ENCODE measurements at regions not wholly inside any gene's neighbourhood (a gene's known extent, or its start where the extent isn't known, plus 50 kb on each side); places are given as distances from the start of the nearest gene placed in this dataset.
"Not testable (repeated sequence)": the region's sequence is repeated elsewhere in the genome, so short reads cannot be mapped to it uniquely, and the experiment has no call there.

GRCh38 chr5:51678330-51678729 lies 295.1 kb downstream of the ISL1 start:
- H3K9ac ChIP-seq (ENCODE audit: low read length in 5 of 5) = no peak overlapping the region
- no peaks in the 10 kb centered on the region for H3K9me3 ChIP-seq (ENCODE audit: control insufficient read depth in 5 of 5, low read length in 5 of 5)
- H3K27ac ChIP-seq (ENCODE audit: low read depth, low read length) = no peak overlapping the region
- no peaks in the 10 kb centered on the region for H3K27me3 ChIP-seq (ENCODE audit: control insufficient read depth in 5 of 5, insufficient read depth in 4 of 5, low read length in 5 of 5)
- no peak overlapping the region for H3K4me3 ChIP-seq (ENCODE audit: low read depth in 1 of 5, low read length in 5 of 5)
- no peaks in the 10 kb centered on the region for H3K36me3 ChIP-seq (ENCODE audit: control insufficient read depth in 5 of 5, insufficient read depth in 5 of 5, low read length in 5 of 5)
- H3K4me1 ChIP-seq (ENCODE audit: control insufficient read depth in 5 of 5, insufficient read depth in 5 of 5, low read length in 5 of 5) = no peaks in the 10 kb centered on the region

GRCh38 chr5:51679286-51679685 lies 296.0 kb downstream of the ISL1 start:
- no peak overlapping the region for H3K4me3 ChIP-seq (ENCODE audit: low read depth in 1 of 5, low read length in 5 of 5)
- H3K27ac ChIP-seq (ENCODE audit: low read depth, low read length) = no peak overlapping the region
- no peaks in the 10 kb centered on the region for H3K4me1 ChIP-seq (ENCODE audit: control insufficient read depth in 5 of 5, insufficient read depth in 5 of 5, low read length in 5 of 5)
- H3K27me3 ChIP-seq (ENCODE audit: control insufficient read depth in 5 of 5, insufficient read depth in 4 of 5, low read length in 5 of 5) = no peaks in the 10 kb centered on the region
- H3K9ac ChIP-seq (ENCODE audit: low read length in 5 of 5) = no peak overlapping the region
- no peaks in the 10 kb centered on the region for H3K9me3 ChIP-seq (ENCODE audit: control insufficient read depth in 5 of 5, low read length in 5 of 5)
- no peaks in the 10 kb centered on the region for H3K36me3 ChIP-seq (ENCODE audit: control insufficient read depth in 5 of 5, insufficient read depth in 5 of 5, low read length in 5 of 5)

DNA sequence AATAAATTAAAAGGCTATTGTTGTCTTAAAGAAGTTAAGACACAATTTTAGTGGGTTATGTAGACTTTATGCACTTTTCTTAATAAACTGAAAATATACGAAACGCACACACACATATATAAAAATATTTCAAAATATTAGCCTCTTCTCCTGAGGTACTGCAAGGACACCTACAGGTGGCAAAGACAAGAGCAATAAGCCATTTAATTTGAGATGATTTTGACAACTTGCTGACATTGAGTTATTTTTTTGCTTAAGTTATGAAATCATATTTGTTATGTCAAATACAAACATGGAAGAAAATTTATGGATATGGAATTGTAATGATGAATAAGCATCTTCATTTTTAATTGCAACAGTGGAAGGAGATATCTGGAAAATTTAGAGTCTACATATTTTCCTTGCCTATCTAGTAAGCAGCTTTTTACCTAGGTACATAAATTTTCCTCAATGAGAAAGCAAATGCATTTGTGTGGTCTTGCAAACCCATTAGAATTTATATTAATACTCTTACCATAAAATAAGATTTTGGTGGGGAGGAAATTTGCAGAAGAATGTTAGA lies 301.6 kb downstream of the ISL1 start:
- Histone ChIP-seq H3K9me3 (ENCODE audit: control insufficient read depth in 5 of 5, low read length in 5 of 5) (no peaks in the 10 kb centered on the region), H3K9ac (ENCODE audit: low read length in 5 of 5) (no peak overlapping the region), H3K4me3 (ENCODE audit: low read depth in 1 of 5, low read length in 5 of 5) (no peak overlapping the region), H3K36me3 (ENCODE audit: control insufficient read depth in 5 of 5, insufficient read depth in 5 of 5, low read length in 5 of 5) (no peaks in the 10 kb centered on the region), H3K27ac (ENCODE audit: low read depth, low read length) (no peak overlapping the region), H3K4me1 (ENCODE audit: control insufficient read depth in 5 of 5, insufficient read depth in 5 of 5, low read length in 5 of 5) (no peaks in the 10 kb centered on the region), H3K27me3 (ENCODE audit: control insufficient read depth in 5 of 5, insufficient read depth in 4 of 5, low read length in 5 of 5) (no peaks in the 10 kb centered on the region)

DNA sequence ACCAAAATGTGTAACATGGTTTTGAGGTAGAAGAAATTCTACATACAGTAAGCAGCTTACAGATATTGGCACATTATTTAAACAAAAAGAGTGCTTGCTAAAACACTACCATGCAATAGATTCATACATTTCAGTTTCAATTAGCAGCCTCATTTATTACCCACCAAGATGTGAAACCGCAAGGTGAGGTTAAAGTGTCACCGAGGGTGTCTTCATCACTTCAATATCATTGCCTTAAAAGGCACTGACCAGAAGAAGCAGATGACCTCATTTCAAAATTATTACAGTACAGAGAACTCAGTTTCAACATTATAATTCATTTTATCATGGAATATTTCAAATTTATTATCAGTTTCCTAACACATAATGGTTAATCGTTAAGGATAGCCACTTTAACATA lies 302.2 kb downstream of the ISL1 start:
- Histone ChIP-seq H3K4me3 (ENCODE audit: low read depth in 1 of 5, low read length in 5 of 5) (no peak overlapping the region), H3K4me1 (ENCODE audit: control insufficient read depth in 5 of 5, insufficient read depth in 5 of 5, low read length in 5 of 5) (no peaks in the 10 kb centered on the region), H3K36me3 (ENCODE audit: control insufficient read depth in 5 of 5, insufficient read depth in 5 of 5, low read length in 5 of 5) (no peaks in the 10 kb centered on the region), H3K9me3 (ENCODE audit: control insufficient read depth in 5 of 5, low read length in 5 of 5) (no peaks in the 10 kb centered on the region), H3K27me3 (ENCODE audit: control insufficient read depth in 5 of 5, insufficient read depth in 4 of 5, low read length in 5 of 5) (no peaks in the 10 kb centered on the region), H3K27ac (ENCODE audit: low read depth, low read length) (no peak overlapping the region), H3K9ac (ENCODE audit: low read length in 5 of 5) (no peak overlapping the region)

DNA sequence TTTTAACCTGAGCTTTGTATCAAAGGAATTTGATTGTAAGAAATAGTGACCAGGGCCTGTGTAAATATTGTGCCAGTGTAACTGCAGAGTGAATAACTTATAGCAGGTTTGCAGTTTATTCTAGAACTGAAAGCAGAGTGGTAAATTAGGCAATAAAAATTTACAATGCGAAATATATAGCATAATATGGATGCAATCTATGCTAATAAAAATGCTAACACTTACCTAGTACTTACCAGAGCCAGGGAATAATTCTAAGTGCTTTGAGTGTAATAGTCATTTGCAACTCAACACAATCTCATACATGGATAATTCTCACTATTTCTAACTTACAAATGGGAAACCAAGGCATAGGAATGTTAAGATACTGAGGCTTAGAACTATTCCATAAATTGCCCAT lies 303.4 kb downstream of the ISL1 start:
- Histone ChIP-seq H3K27ac (ENCODE audit: low read depth, low read length) (no peak overlapping the region), H3K4me3 (ENCODE audit: low read depth in 1 of 5, low read length in 5 of 5) (no peak overlapping the region)

DNA sequence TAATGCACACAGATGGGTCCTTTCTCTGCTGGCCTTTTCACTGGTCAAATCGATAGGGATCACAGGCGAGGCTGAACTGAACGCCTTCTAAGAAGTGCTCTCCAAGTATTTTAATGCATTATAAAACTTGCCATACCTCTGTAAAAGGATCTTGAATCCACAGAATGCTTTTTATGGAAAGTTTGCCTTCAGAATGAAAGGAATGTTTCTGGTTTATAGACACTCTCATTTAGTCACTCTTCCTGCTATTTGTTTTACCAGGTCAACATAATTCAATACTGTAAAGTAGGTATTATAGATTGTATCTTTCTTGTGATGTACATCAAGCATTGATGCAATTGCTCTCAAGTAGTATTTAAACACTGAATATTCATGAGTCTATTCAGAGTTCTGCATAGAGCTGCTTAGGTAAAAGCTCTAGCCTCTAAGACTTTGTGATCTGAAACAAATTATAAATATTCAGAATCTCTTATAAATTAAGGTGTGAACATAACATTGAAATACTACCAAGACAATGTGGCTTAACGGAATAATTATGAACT lies 308.4 kb downstream of the ISL1 start:
- Histone ChIP-seq H3K4me3 (ENCODE audit: low read depth in 1 of 5, low read length in 5 of 5) (no peak overlapping the region), H3K27ac (ENCODE audit: low read depth, low read length) (no peak overlapping the region), H3K36me3 (ENCODE audit: control insufficient read depth in 5 of 5, insufficient read depth in 5 of 5, low read length in 5 of 5) (no peaks in the 10 kb centered on the region), H3K4me1 (ENCODE audit: control insufficient read depth in 5 of 5, insufficient read depth in 5 of 5, low read length in 5 of 5) (no peaks in the 10 kb centered on the region), H3K9me3 (ENCODE audit: control insufficient read depth in 5 of 5, low read length in 5 of 5) (peaks cover 0 to 15% (median 6%) of the 10 kb centered on the region in 5 donors), H3K9ac (ENCODE audit: low read length in 5 of 5) (no peak overlapping the region), H3K27me3 (ENCODE audit: control insufficient read depth in 5 of 5, insufficient read depth in 4 of 5, low read length in 5 of 5) (no peaks in the 10 kb centered on the region)

More for the DNA sequence above, 303.4 kb downstream of the ISL1 start:
- H3K27me3 ChIP-seq (ENCODE audit: control insufficient read depth in 5 of 5, insufficient read depth in 4 of 5, low read length in 5 of 5) = no peaks in the 10 kb centered on the region
- H3K9ac ChIP-seq (ENCODE audit: low read length in 5 of 5) = no peak overlapping the region
- no peaks in the 10 kb centered on the region for H3K4me1 ChIP-seq (ENCODE audit: control insufficient read depth in 5 of 5, insufficient read depth in 5 of 5, low read length in 5 of 5)
- H3K36me3 ChIP-seq (ENCODE audit: control insufficient read depth in 5 of 5, insufficient read depth in 5 of 5, low read length in 5 of 5) = no peaks in the 10 kb centered on the region
- no peaks in the 10 kb centered on the region for H3K9me3 ChIP-seq (ENCODE audit: control insufficient read depth in 5 of 5, low read length in 5 of 5)

DNA sequence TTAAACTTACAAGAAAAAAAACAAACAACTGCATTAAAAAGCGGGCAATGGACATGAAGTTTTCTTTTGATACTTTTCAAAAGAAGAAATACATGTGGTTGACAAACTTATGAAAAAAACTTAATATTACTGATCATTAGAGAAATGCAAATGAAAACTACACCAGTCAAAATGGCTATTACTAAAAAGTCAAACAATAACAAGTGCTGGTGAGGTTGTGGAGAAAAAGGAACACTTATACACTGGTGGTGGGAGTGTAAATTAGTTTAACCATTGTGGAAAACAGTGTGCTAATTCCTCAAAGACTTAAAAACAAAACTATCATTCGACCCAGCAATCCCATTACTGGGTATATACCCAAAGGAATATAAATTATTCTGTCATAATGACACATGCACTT lies 311.6 kb downstream of the ISL1 start:
- Histone ChIP-seq H3K27ac (ENCODE audit: low read depth, low read length) (no peak overlapping the region), H3K9ac (ENCODE audit: low read length in 5 of 5) (no peak overlapping the region), H3K9me3 (ENCODE audit: control insufficient read depth in 5 of 5, low read length in 5 of 5) (peaks cover 0 to 15% (median 6%) of the 10 kb centered on the region in 5 donors), H3K4me3 (ENCODE audit: low read depth in 1 of 5, low read length in 5 of 5) (no peak overlapping the region), H3K36me3 (ENCODE audit: control insufficient read depth in 5 of 5, insufficient read depth in 5 of 5, low read length in 5 of 5) (no peaks in the 10 kb centered on the region), H3K4me1 (ENCODE audit: control insufficient read depth in 5 of 5, insufficient read depth in 5 of 5, low read length in 5 of 5) (no peaks in the 10 kb centered on the region), H3K27me3 (ENCODE audit: control insufficient read depth in 5 of 5, insufficient read depth in 4 of 5, low read length in 5 of 5) (no peaks in the 10 kb centered on the region)

DNA sequence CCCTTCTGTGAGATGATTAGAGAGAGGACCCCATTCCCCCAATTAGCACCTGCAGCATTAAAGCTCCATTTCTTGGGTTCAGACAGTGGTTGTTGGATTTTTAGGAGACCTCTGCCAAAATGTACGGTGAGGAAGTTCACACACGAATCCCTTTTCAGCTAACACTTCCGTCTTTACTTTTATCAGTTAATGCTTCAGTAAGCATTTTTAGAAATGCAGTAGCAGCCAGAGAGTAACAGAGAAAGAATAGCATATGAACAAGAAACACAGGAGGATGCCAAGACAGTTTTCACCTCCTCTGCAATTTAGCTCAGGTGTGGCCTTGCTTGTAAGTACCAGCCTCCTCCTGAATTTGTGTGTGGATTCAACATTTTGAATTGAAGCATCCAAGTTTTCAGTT lies 312.9 kb downstream of the ISL1 start:
- Histone ChIP-seq H3K4me3 (ENCODE audit: low read depth in 1 of 5, low read length in 5 of 5) (no peak overlapping the region), H3K9ac (ENCODE audit: low read length in 5 of 5) (no peak overlapping the region), H3K4me1 (ENCODE audit: control insufficient read depth in 5 of 5, insufficient read depth in 5 of 5, low read length in 5 of 5) (no peaks in the 10 kb centered on the region)

GRCh38 chr5:51702046-51702445 lies 318.8 kb downstream of the ISL1 start:
- H3K27me3 ChIP-seq (ENCODE audit: control insufficient read depth in 5 of 5, insufficient read depth in 4 of 5, low read length in 5 of 5); H3K4me3 ChIP-seq (ENCODE audit: low read depth in 1 of 5, low read length in 5 of 5); H3K4me1 ChIP-seq (ENCODE audit: control insufficient read depth in 5 of 5, insufficient read depth in 5 of 5, low read length in 5 of 5); H3K9ac ChIP-seq (ENCODE audit: low read length in 5 of 5); H3K9me3 ChIP-seq (ENCODE audit: control insufficient read depth in 5 of 5, low read length in 5 of 5); H3K36me3 ChIP-seq (ENCODE audit: control insufficient read depth in 5 of 5, insufficient read depth in 5 of 5, low read length in 5 of 5); H3K27ac ChIP-seq (ENCODE audit: low read depth, low read length): not testable (repeated sequence)

More for the DNA sequence above, 312.9 kb downstream of the ISL1 start:
- no peaks in the 10 kb centered on the region for H3K36me3 ChIP-seq (ENCODE audit: control insufficient read depth in 5 of 5, insufficient read depth in 5 of 5, low read length in 5 of 5)
- H3K27ac ChIP-seq (ENCODE audit: low read depth, low read length) = no peak overlapping the region
- H3K27me3 ChIP-seq (ENCODE audit: control insufficient read depth in 5 of 5, insufficient read depth in 4 of 5, low read length in 5 of 5) = no peaks in the 10 kb centered on the region
- H3K9me3 ChIP-seq (ENCODE audit: control insufficient read depth in 5 of 5, low read length in 5 of 5) = peaks cover 0 to 15% (median 6%) of the 10 kb centered on the region in 5 donors

DNA sequence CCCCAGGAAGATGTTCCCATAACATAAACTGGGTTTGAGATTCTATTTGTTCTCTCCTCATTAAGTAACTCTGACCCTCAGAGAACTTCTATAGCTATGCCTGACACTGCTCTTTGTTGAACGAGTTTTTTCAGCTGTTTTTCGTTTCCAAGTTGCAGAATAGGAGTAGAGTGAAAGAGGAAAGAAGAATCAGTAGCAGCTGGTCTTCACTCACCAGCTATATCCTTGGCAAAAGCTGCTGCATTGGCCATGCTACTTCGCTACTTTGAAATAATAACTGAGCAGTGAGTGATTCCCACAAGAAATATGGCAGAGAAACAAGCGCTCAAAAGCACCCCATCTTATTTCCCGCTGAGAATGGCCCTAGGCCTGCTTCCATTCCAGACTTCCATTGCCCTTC lies 329.0 kb downstream of the ISL1 start:
- Histone ChIP-seq H3K4me3 (ENCODE audit: low read depth in 1 of 5, low read length in 5 of 5) (no peak overlapping the region), H3K4me1 (ENCODE audit: control insufficient read depth in 5 of 5, insufficient read depth in 5 of 5, low read length in 5 of 5) (no peaks in the 10 kb centered on the region), H3K36me3 (ENCODE audit: control insufficient read depth in 5 of 5, insufficient read depth in 5 of 5, low read length in 5 of 5) (no peaks in the 10 kb centered on the region), H3K27me3 (ENCODE audit: control insufficient read depth in 5 of 5, insufficient read depth in 4 of 5, low read length in 5 of 5) (no peaks in the 10 kb centered on the region), H3K9me3 (ENCODE audit: control insufficient read depth in 5 of 5, low read length in 5 of 5) (peaks cover 0 to 3% (median 0%) of the 10 kb centered on the region in 5 donors), H3K9ac (ENCODE audit: low read length in 5 of 5) (no peak overlapping the region), H3K27ac (ENCODE audit: low read depth, low read length) (no peak overlapping the region)
